ENCODE measurements at regions not wholly inside any gene's neighbourhood (a gene's known extent, or its start where the extent isn't known, plus 50 kb on each side); places are given as distances from the start of the nearest gene placed in this dataset.

DNA sequence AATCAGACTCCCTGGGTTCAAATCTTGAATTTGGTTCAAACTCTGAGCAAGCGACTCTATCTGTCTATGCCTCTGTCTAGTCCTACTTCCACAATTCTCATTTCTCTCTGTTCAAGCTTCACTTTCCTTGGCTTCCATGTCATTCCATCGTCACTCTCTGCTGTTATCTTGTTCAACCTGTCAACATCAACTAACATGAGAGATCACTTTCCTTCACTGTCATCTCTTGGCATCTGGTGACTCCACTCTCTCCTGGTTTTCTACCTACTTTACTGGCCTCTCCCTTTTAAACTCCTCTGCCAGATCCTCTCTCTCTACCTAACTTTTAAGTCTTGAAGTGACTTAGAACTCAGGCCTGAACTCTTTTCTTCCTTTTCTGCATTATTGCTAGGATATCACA, 240.2 kb downstream of the BCAT1 start:
- Histone ChIP-seq H4K20me1 (ENCODE audit: insufficient read depth, poor library complexity, severe bottlenecking) (no peaks in the 10 kb centered on the region), H3K4me3 (no peak overlapping the region), H3K79me2 (no peaks in the 10 kb centered on the region), H3K36me3 (replicated peaks; ENCODE audit: insufficient read depth, low read depth) (no peaks in the 10 kb centered on the region), H3K9me2 (replicated peaks; ENCODE audit: insufficient read depth) (no peaks in the 10 kb centered on the region), H3K27ac (peak overlapping the region; percentile 8), H3K4me1 (ENCODE audit: insufficient read depth) (no peaks in the 10 kb centered on the region), H3K9me3 (ENCODE audit: low read depth) (no peaks in the 10 kb centered on the region), H3K27me3 (no peaks in the 10 kb centered on the region), H2AFZ (no peak overlapping the region), H3K4me2 (no peak overlapping the region)
- DNase-seq (ENCODE audit: low spot score), result no peak
- WGBS (ENCODE audit: low lambda C conversion rate, missing lambda C conversion rate), result 25% methylated on average over 2 of the region's 2 CpGs
- no peak for TF ChIP-seq EZH2 (IDR thresholded peaks at IDR 0.05; ENCODE audit: borderline replicate concordance)
- no peak for TF ChIP-seq EZH2phosphoT487 (IDR thresholded peaks at IDR 0.05; ENCODE audit: low read depth, severe bottlenecking, unreplicated experiment)
- TF ChIP-seq, protein P1, sequence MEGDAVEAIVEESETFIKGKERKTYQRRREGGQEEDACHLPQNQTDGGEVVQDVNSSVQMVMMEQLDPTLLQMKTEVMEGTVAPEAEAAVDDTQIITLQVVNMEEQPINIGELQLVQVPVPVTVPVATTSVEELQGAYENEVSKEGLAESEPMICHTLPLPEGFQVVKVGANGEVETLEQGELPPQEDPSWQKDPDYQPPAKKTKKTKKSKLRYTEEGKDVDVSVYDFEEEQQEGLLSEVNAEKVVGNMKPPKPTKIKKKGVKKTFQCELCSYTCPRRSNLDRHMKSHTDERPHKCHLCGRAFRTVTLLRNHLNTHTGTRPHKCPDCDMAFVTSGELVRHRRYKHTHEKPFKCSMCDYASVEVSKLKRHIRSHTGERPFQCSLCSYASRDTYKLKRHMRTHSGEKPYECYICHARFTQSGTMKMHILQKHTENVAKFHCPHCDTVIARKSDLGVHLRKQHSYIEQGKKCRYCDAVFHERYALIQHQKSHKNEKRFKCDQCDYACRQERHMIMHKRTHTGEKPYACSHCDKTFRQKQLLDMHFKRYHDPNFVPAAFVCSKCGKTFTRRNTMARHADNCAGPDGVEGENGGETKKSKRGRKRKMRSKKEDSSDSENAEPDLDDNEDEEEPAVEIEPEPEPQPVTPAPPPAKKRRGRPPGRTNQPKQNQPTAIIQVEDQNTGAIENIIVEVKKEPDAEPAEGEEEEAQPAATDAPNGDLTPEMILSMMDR (IDR thresholded peaks at IDR 0.05; ENCODE audit: poor library complexity), result no peak

DNA sequence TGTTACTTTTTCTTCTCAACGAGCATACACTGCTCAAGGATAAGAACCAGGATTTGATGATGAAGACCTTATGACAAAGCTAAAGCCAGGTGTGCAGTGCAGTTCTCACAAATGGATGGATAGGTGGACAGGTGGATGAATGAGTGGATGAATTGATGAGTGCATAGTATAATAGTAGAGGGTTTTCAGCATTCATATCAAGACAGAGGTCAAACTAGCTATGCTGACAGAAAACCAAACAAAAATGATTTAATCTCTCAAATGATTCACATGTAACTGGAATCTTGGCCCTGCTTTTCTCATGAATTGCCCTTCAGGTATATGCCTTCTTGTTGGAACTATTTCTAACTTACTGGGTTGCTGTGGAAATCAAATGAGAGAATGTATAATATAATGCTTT, 240.9 kb downstream of the BCAT1 start:
- TF ChIP-seq EZH2 (IDR thresholded peaks at IDR 0.05; ENCODE audit: borderline replicate concordance), result no peak
- no peak for TF ChIP-seq EZH2phosphoT487 (IDR thresholded peaks at IDR 0.05; ENCODE audit: low read depth, severe bottlenecking, unreplicated experiment)
- TF ChIP-seq, protein P1 (IDR thresholded peaks at IDR 0.05; ENCODE audit: poor library complexity), result no peak
- 0% methylated on average over 1 of the region's 1 CpG for WGBS (ENCODE audit: low lambda C conversion rate, missing lambda C conversion rate)
- DNase-seq (ENCODE audit: low spot score), result no peak

DNA sequence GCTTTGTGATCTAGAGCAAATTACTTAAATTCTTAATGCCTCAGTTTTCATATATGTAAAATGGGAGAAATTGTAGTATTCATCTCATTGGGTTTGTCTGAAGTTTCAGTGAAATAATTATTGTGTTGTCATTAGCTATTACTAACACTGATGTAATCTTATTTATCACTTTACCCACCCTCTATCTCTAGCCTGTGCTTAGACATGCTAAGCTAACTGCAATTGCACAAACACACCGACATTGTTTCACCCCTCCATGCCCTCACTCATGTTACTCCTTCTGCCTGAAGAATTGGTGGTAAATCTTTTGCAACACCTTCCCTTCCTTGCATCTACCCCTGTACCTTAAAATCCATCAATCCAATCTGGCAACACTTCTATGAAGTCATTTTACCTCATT, 241.6 kb downstream of the BCAT1 start:
- Histone ChIP-seq H3K4me3 (no peak overlapping the region), H3K9me2 (replicated peaks; ENCODE audit: insufficient read depth) (no peaks in the 10 kb centered on the region), H2AFZ (no peak overlapping the region), H4K20me1 (ENCODE audit: insufficient read depth, poor library complexity, severe bottlenecking) (no peaks in the 10 kb centered on the region), H3K9me3 (ENCODE audit: low read depth) (no peaks in the 10 kb centered on the region), H3K4me1 (ENCODE audit: insufficient read depth) (no peaks in the 10 kb centered on the region), H3K79me2 (no peaks in the 10 kb centered on the region), H3K27me3 (no peaks in the 10 kb centered on the region), H3K36me3 (replicated peaks; ENCODE audit: insufficient read depth, low read depth) (no peaks in the 10 kb centered on the region), H3K27ac (no peak overlapping the region), H3K4me2 (no peak overlapping the region)
- DNase-seq (ENCODE audit: low spot score), result no peak
- 59% methylated on average over 1 of the region's 1 CpG for WGBS (ENCODE audit: low lambda C conversion rate, missing lambda C conversion rate)
- TF ChIP-seq, protein P1 (IDR thresholded peaks at IDR 0.05; ENCODE audit: poor library complexity), result no peak
- TF ChIP-seq EZH2phosphoT487 (IDR thresholded peaks at IDR 0.05; ENCODE audit: low read depth, severe bottlenecking, unreplicated experiment) (no peak), EZH2 (IDR thresholded peaks at IDR 0.05; ENCODE audit: borderline replicate concordance) (no peak)

More for the DNA sequence above, 240.9 kb downstream of the BCAT1 start:
- no peaks in the 10 kb centered on the region for H3K9me2 ChIP-seq (replicated peaks; ENCODE audit: insufficient read depth)
- H3K27me3 ChIP-seq, result no peaks in the 10 kb centered on the region
- no peaks in the 10 kb centered on the region for H3K79me2 ChIP-seq
- H3K4me3 ChIP-seq, result no peak overlapping the region
- H4K20me1 ChIP-seq (ENCODE audit: insufficient read depth, poor library complexity, severe bottlenecking), result no peaks in the 10 kb centered on the region
- no peaks in the 10 kb centered on the region for H3K4me1 ChIP-seq (ENCODE audit: insufficient read depth)
- H3K4me2 ChIP-seq, result no peak overlapping the region
- H3K9me3 ChIP-seq (ENCODE audit: low read depth), result no peaks in the 10 kb centered on the region
- H2AFZ ChIP-seq, result no peak overlapping the region
- no peak overlapping the region for H3K27ac ChIP-seq
- no peaks in the 10 kb centered on the region for H3K36me3 ChIP-seq (replicated peaks; ENCODE audit: insufficient read depth, low read depth)
